ENCODE measurements at regions not wholly inside any gene's neighbourhood (a gene's known extent, or its start where the extent isn't known, plus 50 kb on each side); places are given as distances from the start of the nearest gene placed in this dataset.

GRCh38 chr5:103407402-103407801 lies 148.8 kb downstream of the MACIR start:
- H3F3A ChIP-seq (ENCODE audit: low read depth): no peaks in the 10 kb centered on the region
- no peaks in the 10 kb centered on the region for H3K27me3 ChIP-seq (ENCODE audit: insufficient read depth, low read length, poor library complexity, severe bottlenecking)
- H3K4me3 ChIP-seq (ENCODE audit: low read length, poor library complexity, severe bottlenecking): no peak overlapping the region
- no peaks in the 10 kb centered on the region for H4K20me1 ChIP-seq (ENCODE audit: insufficient read depth, low read length, poor library complexity, severe bottlenecking)
- no peaks in the 10 kb centered on the region for H3K4me1 ChIP-seq (ENCODE audit: insufficient read depth, low read length, poor library complexity, severe bottlenecking)
- H2AFZ ChIP-seq (ENCODE audit: low read length): no peak overlapping the region
- no peaks in the 10 kb centered on the region for H3K9me2 ChIP-seq (replicated peaks; ENCODE audit: low read depth, low read length)
- H3K79me2 ChIP-seq (ENCODE audit: insufficient read depth, low read length): no peaks in the 10 kb centered on the region
- TF ChIP-seq CTCF (conservative IDR thresholded peaks at IDR 0.05; ENCODE audit: low read length) (no peak), EZH2phosphoT487 (IDR thresholded peaks at IDR 0.05; ENCODE audit: borderline replicate concordance) (no peak)
- no peaks in the 10 kb centered on the region for H3K36me3 ChIP-seq (ENCODE audit: insufficient read depth, low read length)
- H3K9me3 ChIP-seq (ENCODE audit: insufficient read depth, low read depth, low read length): no peaks in the 10 kb centered on the region
- no peak overlapping the region for H3K4me2 ChIP-seq (ENCODE audit: low read depth, low read length, poor library complexity, severe bottlenecking)
- H3K9ac ChIP-seq (ENCODE audit: low read depth, low read length, poor library complexity, severe bottlenecking): no peak overlapping the region

DNA sequence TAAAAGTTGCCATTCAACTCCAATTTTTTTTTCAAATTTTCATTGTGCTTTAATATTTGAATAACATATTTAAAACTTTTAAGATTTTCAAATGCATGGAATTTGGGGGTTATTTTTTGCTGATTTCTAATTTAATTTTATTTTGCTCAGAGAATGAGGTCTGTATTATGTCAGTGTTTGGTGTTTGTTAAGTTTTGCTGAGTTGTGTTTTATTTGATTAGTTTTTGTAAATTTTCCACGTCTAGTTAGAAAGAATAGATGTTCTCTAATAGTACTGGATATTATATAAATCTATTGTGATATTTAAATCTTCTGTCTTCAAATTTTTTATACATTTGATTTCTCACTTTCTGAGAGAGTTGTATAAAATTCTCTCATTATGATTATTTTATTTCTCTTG lies 145.9 kb downstream of the MACIR start:
- Histone ChIP-seq H3K9me2 (replicated peaks; ENCODE audit: low read depth, low read length) (no peaks in the 10 kb centered on the region), H3K9ac (ENCODE audit: low read depth, low read length, poor library complexity, severe bottlenecking) (no peak overlapping the region), H3K4me3 (ENCODE audit: low read length, poor library complexity, severe bottlenecking) (no peak overlapping the region), H3K4me1 (ENCODE audit: insufficient read depth, low read length, poor library complexity, severe bottlenecking) (no peaks in the 10 kb centered on the region), H3K27me3 (ENCODE audit: insufficient read depth, low read length, poor library complexity, severe bottlenecking) (no peaks in the 10 kb centered on the region), H4K20me1 (ENCODE audit: insufficient read depth, low read length, poor library complexity, severe bottlenecking) (no peaks in the 10 kb centered on the region), H2AFZ (ENCODE audit: low read length) (no peak overlapping the region), H3F3A (ENCODE audit: low read depth) (no peaks in the 10 kb centered on the region), H3K4me2 (ENCODE audit: low read depth, low read length, poor library complexity, severe bottlenecking) (no peak overlapping the region), H3K79me2 (ENCODE audit: insufficient read depth, low read length) (no peaks in the 10 kb centered on the region), H3K36me3 (ENCODE audit: insufficient read depth, low read length) (no peaks in the 10 kb centered on the region), H3K9me3 (ENCODE audit: insufficient read depth, low read depth, low read length) (no peaks in the 10 kb centered on the region)
- no peak for TF ChIP-seq CTCF (conservative IDR thresholded peaks at IDR 0.05; ENCODE audit: low read length)

- H3K4me3 ChIP-seq (ENCODE audit: low read length, poor library complexity, severe bottlenecking): no peak overlapping the region
- no peak overlapping the region for H2AFZ ChIP-seq (ENCODE audit: low read length)
- H3K27me3 ChIP-seq (ENCODE audit: insufficient read depth, low read length, poor library complexity, severe bottlenecking): no peaks in the 10 kb centered on the region
- no peak for TF ChIP-seq EZH2phosphoT487 (IDR thresholded peaks at IDR 0.05; ENCODE audit: borderline replicate concordance)
- no peak for TF ChIP-seq CTCF (conservative IDR thresholded peaks at IDR 0.05; ENCODE audit: low read length)
- H3F3A ChIP-seq (ENCODE audit: low read depth): no peaks in the 10 kb centered on the region
- no peaks in the 10 kb centered on the region for H3K4me1 ChIP-seq (ENCODE audit: insufficient read depth, low read length, poor library complexity, severe bottlenecking)
- no peak overlapping the region for H3K9ac ChIP-seq (ENCODE audit: low read depth, low read length, poor library complexity, severe bottlenecking)
- H3K9me3 ChIP-seq (ENCODE audit: insufficient read depth, low read depth, low read length): no peaks in the 10 kb centered on the region
- no peaks in the 10 kb centered on the region for H3K9me2 ChIP-seq (replicated peaks; ENCODE audit: low read depth, low read length)
- no peak overlapping the region for H3K4me2 ChIP-seq (ENCODE audit: low read depth, low read length, poor library complexity, severe bottlenecking)
- no peaks in the 10 kb centered on the region for H3K79me2 ChIP-seq (ENCODE audit: insufficient read depth, low read length)
- no peaks in the 10 kb centered on the region for H4K20me1 ChIP-seq (ENCODE audit: insufficient read depth, low read length, poor library complexity, severe bottlenecking)
- no peaks in the 10 kb centered on the region for H3K36me3 ChIP-seq (ENCODE audit: insufficient read depth, low read length)
These were observed 144.3 kb downstream of the MACIR start for GRCh38 chr5:103402851-103403250.

All from Loucy (cell line).